D721Med (cell line): ENCODE measurements at regions not wholly inside any gene's neighbourhood (a gene's known extent, or its start where the extent isn't known, plus 50 kb on each side); places are given as distances from the start of the nearest gene placed in this dataset.

ENCODE experiments used
- DNase-seq: peaks from one replicate; pipeline ENCODE4 v3.0.0; 2011; ENCODE audit warnings: low spot score; ENCODE audit not compliant: insufficient read length
- FAIRE-seq: peaks from 2 replicates; lab custom pipeline; 2011; peaks lifted over from hg19 to GRCh38; lab: Jason Lieb, UNC
- TF ChIP-seq, protein P1 (sequence below): IDR thresholded peaks from 2 replicates; pipeline ENCODE4 v1.5.1; 2012; ENCODE audit warnings: mild to moderate bottlenecking, control low read depth; ENCODE audit not compliant: insufficient read depth; ENCODE audit errors: missing control alignments

- no peak for DNase-seq
- TF ChIP-seq, protein P1, sequence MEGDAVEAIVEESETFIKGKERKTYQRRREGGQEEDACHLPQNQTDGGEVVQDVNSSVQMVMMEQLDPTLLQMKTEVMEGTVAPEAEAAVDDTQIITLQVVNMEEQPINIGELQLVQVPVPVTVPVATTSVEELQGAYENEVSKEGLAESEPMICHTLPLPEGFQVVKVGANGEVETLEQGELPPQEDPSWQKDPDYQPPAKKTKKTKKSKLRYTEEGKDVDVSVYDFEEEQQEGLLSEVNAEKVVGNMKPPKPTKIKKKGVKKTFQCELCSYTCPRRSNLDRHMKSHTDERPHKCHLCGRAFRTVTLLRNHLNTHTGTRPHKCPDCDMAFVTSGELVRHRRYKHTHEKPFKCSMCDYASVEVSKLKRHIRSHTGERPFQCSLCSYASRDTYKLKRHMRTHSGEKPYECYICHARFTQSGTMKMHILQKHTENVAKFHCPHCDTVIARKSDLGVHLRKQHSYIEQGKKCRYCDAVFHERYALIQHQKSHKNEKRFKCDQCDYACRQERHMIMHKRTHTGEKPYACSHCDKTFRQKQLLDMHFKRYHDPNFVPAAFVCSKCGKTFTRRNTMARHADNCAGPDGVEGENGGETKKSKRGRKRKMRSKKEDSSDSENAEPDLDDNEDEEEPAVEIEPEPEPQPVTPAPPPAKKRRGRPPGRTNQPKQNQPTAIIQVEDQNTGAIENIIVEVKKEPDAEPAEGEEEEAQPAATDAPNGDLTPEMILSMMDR, result no peak
- FAIRE-seq, result no peak
These were observed 626.2 kb downstream of the TLR4 start for GRCh38 chr9:118330191-118330986.

- no peak for FAIRE-seq
- TF ChIP-seq, protein P1, result no peak
- no peak for DNase-seq
These were observed 627.4 kb downstream of the TLR4 start for GRCh38 chr9:118331622-118332045.

DNA sequence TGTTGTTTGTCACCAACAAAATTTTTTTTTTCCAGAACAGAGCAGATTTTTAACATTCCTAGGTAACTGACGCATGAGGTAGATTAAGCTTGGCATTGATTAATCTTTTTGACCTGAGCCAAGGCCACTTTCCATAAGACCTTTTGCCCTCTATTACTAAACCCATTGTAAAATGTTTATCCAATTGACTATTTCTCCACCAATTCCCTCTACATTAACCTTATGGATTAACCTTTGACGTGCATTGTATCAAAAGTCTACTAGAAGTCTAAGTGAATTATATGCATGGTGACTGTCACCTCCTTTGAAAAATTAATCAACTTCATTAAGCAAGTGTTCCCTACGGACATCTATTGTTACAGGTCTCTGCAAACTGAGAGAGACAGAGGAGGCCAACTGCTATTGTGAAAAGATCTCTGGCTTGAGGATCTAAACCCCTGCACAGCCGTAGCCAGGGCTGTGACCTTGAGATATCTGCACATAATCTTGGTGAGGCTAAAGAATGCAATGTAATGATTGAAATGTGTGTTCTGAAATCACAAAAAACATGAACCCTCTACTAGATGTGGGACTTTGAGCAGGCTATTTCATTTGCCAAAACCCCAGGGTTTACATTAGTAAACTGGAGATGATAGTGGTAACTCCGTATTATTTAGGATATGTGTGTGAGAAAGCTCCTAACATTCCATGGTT, 632.2 kb downstream of the TLR4 start:
- DNase-seq (no peak), FAIRE-seq (no peak)
- TF ChIP-seq, protein P1, result no peak

GRCh38 chr9:118336943-118337330, 632.7 kb downstream of the TLR4 start:
- DNase-seq (no peak), FAIRE-seq (no peak)
- TF ChIP-seq, protein P1, result no peak

DNA sequence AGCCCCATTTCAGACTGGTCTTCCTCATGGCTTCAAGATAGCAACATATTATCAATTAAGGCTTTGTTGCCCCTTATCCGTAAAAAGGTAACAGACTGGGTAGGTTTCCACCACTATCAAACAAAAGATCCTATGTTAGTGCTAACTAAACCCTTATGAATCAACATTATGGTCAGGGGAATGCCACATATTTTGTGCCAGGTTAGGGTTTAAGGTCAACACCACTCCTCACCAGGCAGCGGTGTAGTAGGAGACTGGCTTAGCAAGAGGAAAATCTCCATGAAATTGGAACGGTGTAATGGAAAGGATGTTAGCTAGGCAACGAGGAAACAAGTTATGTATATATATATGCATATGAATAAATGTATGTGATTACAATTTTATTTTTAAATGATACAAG, 655.8 kb downstream of the TLR4 start:
- TF ChIP-seq, protein P1, result no peak
- no peak for FAIRE-seq
- DNase-seq, result no peak

- DNase-seq (no peak), FAIRE-seq (no peak)
- TF ChIP-seq, protein P1, result no peak
These were observed 657.9 kb downstream of the TLR4 start for GRCh38 chr9:118362123-118362522.

DNA sequence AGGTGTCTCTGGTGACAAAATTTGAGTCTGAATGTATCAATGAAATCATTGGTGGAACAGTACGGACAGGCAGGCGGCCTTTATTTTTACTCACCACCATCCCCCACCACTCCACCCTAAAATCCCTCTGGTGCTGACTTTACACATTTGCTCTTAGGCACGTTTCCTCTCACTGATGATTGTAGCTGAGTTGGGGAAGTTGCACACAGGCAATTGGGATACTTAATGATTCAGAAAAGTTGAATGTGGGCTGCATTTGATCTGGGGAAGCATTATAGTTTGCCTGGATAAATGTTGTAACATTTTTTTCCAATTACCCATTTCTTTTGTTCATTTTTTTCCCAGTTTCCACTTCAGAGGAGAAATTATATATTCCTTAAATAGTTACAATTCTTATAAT, 658.4 kb downstream of the TLR4 start:
- TF ChIP-seq, protein P1, result no peak
- no peak for DNase-seq
- FAIRE-seq, result no peak
